Retinal pigment epithelial cell (primary cell): ENCODE measurements at regions not wholly inside any gene's neighbourhood (a gene's known extent, or its start where the extent isn't known, plus 50 kb on each side); places are given as distances from the start of the nearest gene placed in this dataset.
"Not testable (repeated sequence)": the region's sequence is repeated elsewhere in the genome, so short reads cannot be mapped to it uniquely, and the experiment has no call there.

Experiments used
- DNase-seq: peaks from one replicate; pipeline ENCODE4 v3.0.0-alpha.2; 2010; ENCODE audit warnings: low read depth
- H3K4me3 ChIP-seq: 2 replicates; pipeline ENCODE4 v1.5.1; 2011; ENCODE audit warnings: mild to moderate bottlenecking, low read length, control low read depth, moderate library complexity
- TF ChIP-seq, protein P1 (sequence below): conservative IDR thresholded peaks from 2 replicates; pipeline ENCODE4 v1.5.1; 2011; ENCODE audit warnings: low read depth, low read length, control low read depth, inconsistent platforms

DNA sequence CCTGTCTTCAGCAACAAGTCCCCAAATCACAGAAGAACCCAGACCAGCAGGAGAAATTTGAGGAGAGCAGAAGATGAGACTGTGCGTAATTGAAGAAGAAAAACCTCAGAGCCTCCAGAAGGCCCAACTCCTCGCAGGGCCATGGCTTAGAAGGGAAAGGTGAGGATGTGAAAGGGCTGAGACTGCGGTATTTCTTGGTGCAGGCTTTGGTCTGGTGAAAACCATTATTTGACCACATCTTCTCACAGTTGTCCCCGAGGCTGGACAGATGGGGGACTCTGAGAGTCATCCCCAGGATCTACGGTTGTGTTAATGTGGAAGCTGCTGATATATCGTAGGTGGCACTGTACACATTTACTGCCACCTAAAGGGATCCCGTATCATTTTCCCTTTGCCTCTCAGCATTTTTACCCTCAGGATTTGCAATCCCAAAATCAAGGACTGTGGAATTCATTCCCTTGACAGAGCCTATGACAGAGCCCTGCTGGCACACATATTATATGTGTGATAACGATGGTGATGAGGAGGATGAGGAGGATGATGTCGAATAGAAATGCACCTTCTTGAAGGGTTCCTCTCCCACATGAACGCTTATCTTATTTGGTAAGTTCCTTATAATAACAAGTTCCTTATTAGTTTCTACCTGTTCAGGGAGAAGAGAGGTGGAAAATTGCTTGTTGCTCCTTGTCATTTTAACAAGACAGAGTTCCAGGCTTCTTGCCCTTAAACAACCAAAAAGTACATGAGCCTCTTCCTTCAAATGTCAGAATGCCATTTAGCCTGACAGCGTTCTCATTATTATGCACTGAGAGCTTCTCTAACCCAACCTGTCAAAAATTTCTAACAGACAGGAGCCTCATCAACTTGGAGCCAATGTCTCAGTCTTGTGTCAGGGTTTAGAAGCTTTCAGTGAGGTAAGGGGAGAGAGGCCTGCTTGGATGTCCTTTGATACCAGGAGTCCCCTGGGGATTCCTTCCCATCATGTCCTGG is 135.8 kb downstream of the PXDC1 start:
- no peak for DNase-seq
- TF ChIP-seq, protein P1, sequence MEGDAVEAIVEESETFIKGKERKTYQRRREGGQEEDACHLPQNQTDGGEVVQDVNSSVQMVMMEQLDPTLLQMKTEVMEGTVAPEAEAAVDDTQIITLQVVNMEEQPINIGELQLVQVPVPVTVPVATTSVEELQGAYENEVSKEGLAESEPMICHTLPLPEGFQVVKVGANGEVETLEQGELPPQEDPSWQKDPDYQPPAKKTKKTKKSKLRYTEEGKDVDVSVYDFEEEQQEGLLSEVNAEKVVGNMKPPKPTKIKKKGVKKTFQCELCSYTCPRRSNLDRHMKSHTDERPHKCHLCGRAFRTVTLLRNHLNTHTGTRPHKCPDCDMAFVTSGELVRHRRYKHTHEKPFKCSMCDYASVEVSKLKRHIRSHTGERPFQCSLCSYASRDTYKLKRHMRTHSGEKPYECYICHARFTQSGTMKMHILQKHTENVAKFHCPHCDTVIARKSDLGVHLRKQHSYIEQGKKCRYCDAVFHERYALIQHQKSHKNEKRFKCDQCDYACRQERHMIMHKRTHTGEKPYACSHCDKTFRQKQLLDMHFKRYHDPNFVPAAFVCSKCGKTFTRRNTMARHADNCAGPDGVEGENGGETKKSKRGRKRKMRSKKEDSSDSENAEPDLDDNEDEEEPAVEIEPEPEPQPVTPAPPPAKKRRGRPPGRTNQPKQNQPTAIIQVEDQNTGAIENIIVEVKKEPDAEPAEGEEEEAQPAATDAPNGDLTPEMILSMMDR: no peak
- no peak overlapping the region for H3K4me3 ChIP-seq

DNA sequence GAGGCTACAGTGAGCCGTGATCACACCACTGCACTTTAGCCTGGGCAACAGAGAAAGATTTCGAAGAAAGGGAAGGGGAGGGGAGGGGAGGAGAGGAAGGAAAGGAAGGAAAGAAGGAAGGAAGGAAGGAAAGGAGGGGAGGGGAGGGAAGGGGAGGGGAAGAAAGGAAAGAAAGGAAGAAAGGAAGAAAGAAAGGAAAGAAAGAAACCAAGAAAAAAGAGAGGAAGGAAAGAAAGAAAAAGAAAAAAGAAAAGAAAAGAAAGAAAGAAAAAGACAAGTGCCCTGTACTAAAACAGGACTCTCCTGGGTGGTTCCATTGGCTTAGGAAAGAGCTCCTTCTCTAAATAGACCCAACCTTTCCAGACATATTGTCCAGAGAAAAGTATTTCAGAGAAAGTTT is 136.6 kb downstream of the PXDC1 start:
- no peak for DNase-seq
- TF ChIP-seq, protein P1: no peak
- no peak overlapping the region for H3K4me3 ChIP-seq

DNA sequence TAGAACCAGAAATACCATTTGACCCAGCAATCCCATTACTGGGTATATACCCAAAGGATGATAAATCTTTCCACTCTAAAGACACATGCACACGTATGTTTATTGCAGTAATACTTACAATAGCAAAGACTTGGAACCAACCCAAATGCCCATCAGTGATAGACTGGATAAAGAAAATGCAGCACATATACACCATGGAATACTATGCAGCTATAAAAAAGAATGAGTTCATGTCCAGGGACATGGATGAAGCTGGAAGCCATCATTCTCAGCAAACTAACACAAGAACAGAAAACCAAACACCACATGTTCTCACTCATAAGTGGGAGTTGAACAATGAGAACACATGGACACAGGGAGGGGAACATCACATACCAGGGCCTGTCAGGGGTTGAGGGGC is 137.9 kb downstream of the PXDC1 start:
- DNase-seq, H3K4me3 ChIP-seq: not testable (repeated sequence)

DNA sequence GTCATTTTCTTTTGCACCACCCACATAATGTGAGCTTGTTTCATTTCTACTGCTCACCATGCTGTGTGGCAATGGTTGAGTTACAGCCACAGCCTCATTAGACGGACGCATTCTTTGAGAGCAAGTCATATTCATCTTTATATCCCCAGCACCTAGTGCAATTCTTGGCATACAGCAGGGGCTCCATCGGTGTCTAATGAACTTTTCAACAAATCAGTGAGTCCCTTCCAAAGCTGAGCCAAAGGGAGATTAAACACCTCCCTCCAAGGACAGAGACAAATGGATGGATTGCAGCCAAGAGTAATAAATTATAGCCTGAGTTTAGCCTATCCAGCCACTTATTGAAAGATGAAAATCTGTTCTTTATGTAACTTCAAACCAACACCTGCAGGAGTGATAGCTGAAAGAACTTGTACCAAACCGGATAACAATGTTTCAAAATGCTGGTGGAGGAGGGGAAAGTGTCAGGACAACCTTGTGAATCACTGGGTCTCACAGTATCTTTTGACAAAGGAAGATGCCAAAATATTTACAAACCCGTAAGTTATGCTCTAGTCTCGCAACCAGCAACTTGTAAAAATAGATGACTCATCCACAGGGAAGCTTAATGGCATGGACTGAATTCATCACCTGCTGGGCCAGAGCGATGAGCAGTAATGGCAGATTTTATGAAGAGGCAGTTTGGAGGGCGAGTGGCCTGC is 139.0 kb downstream of the PXDC1 start:
- TF ChIP-seq, protein P1: no peak
- peak; percentile 94 for DNase-seq
- H3K4me3 ChIP-seq: no peak overlapping the region

DNA sequence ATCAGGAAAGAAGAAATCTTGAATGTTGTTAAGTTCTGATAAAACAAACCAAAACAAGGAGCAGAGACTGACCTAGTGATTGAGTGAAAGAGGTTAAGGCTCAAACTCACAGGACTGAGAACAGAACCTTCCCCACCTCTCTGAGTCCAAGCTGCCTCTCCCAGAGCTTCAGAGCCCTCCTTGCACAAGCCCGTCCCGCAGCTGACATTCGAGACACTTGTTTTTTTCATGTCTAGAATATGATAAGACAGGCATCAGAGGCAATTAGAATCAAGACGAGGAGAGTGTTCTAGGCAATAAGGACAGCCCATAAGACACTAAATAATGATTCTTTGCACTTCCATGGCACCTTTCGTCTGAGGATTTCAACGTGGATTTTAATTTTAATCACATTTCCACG is 140.6 kb downstream of the PXDC1 start:
- no peak for DNase-seq
- H3K4me3 ChIP-seq: no peak overlapping the region
- TF ChIP-seq, protein P1: no peak

DNA sequence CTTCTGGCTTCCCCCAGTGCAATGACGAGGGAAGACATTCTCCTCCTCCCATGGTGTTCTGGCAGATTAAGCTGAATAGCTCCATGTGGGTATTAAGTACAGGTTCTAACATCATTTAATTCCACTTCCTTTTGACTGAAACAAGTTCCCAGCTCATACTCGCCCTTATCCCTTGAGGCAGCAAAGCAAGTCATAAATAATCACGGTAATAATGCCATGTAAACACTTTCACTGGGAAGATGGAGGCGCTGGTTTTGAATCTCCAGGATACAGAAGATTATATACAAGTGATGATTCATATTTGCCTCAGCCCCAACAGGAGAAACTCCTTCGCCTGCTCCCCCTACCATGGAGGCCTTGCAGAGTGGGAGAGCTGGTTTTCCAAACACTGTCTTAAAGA is 141.3 kb downstream of the PXDC1 start:
- peak; percentile 56 for DNase-seq
- TF ChIP-seq, protein P1: no peak

DNA sequence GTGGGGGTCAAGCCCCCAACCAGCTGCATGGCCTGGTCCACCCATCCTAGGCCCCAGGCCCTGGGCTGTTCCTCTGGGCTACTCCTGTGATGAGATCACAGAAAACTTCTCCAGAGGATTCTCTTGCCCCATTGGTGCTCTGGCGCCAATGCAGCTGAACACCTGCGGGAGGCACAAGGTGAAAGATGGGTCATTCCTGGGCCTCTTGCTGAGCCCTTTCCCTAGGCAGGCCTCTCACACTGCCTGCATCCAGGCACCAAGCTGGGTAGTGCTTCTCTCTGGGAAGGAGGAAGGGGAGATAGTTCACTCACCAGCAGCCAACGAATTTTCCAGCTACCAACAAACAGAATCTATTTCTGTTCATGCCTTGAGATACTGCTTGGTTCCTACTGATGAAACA is 142.1 kb downstream of the PXDC1 start:
- TF ChIP-seq, protein P1: no peak
- DNase-seq: no peak
- no peak overlapping the region for H3K4me3 ChIP-seq

More for the DNA sequence above, 141.3 kb downstream of the PXDC1 start:
- H3K4me3 ChIP-seq: no peak overlapping the region
